Psoas muscle (tissue), 7 donors: ENCODE measurements at regions not wholly inside any gene's neighbourhood (a gene's known extent, or its start where the extent isn't known, plus 50 kb on each side); places are given as distances from the start of the nearest gene placed in this dataset.

ENCODE experiments used
- ATAC-seq, 4 donors: fragments of 200-7000 bp; cut with Tn5 transposase; one replicate each; pipeline ENCODE4 v1.9.1; 2020; ENCODE audit warnings: moderate library complexity in 3 of 4, mild to moderate bottlenecking in 2 of 4
- DNase-seq, 2 donors: peaks; one replicate each; pipeline ENCODE4 v3.0.0-alpha.2; 2020
- H3K27ac ChIP-seq: fragments of 200-600 bp; one replicate; pipeline ENCODE4 v1.8.0; 2022
- H3K27me3 ChIP-seq, 3 donors: fragments of 200-600 bp in 1 of 3; one replicate each; pipeline versions ENCODE4 v1.6.1 to v1.8.0; 2013 to 2022; ENCODE audit warnings: low read length in 2 of 3, mild to moderate bottlenecking in 2 of 3, moderate library complexity in 1 of 3; ENCODE audit not compliant: insufficient read depth in 3 of 3
- H3K36me3 ChIP-seq, 2 donors: fragments of 200-600 bp in 1 of 2; one replicate each; pipeline versions ENCODE4 v1.6.1 to v1.8.0; 2013 to 2022; ENCODE audit warnings: low read depth in 1 of 2, mild to moderate bottlenecking in 1 of 2, moderate library complexity in 1 of 2; ENCODE audit not compliant: insufficient read depth in 1 of 2
- H3K4me1 ChIP-seq: fragments of 200-600 bp; one replicate; pipeline ENCODE4 v1.8.0; 2022
- H3K4me3 ChIP-seq: fragments of 200-600 bp; one replicate; pipeline ENCODE4 v1.8.0; 2022; ENCODE audit warnings: mild to moderate bottlenecking
- H3K9me3 ChIP-seq: fragments of 200-600 bp; one replicate; pipeline ENCODE4 v1.8.0; 2022
- CTCF ChIP-seq: fragments of 200-600 bp; IDR thresholded peaks from one replicate; pipeline ENCODE4 v1.8.0; 2022; ENCODE audit warnings: antibody characterized with exemption
- WGBS, 3 donors: extraction: QIAGEN DNeasy Blood & Tissue Kit; methylation state at CpG; one replicate each; pipeline versions ENCODE4 v1.1.6 to v1.1.7; 2013; 5-methylcytosine and 5-hydroxymethylcytosine counted together
- intact Hi-C, 2 donors: fragments of 100-400 bp; cut with DNase I; formaldehyde crosslinking; loops; one replicate each; pipeline versions ENCODE4 v1.11.0 to v1.14.2; 2022
- donor health status: healthy with polysubstance abuse.
- donor health status: DM: no; HTN: no; CAD: no; lungs with moderate emphysema.
- donor health status: Bipolar disorder and iron deficiency.
- donor health status: healthy.
- donor health status: DM: yes; HTN: yes; CAD: no.
- donor health status: DM: no; HTN: no; CAD: no.
- donor health status: DM: yes; HTN: yes; CAD: no.

- H3K27me3 ChIP-seq, result no peaks in the 10 kb centered on the region
- DNase-seq (no peak), ATAC-seq (no peak)
- 78 to 86% (median 85%) methylated on average over 1 of the region's 1 CpG for WGBS, 3 donors
- no peaks in the 10 kb centered on the region for H3K36me3 ChIP-seq
- H3K4me1 ChIP-seq, result no peaks in the 10 kb centered on the region
- H3K9me3 ChIP-seq, result no peaks in the 10 kb centered on the region
- intact Hi-C loops, result no loop called here
- TF ChIP-seq CTCF, result no peak
- H3K27ac ChIP-seq, result no peak overlapping the region
- H3K4me3 ChIP-seq, result no peak overlapping the region
These were observed 451.4 kb upstream of the DAB2 start for GRCh38 chr5:39876146-39876545.

DNA sequence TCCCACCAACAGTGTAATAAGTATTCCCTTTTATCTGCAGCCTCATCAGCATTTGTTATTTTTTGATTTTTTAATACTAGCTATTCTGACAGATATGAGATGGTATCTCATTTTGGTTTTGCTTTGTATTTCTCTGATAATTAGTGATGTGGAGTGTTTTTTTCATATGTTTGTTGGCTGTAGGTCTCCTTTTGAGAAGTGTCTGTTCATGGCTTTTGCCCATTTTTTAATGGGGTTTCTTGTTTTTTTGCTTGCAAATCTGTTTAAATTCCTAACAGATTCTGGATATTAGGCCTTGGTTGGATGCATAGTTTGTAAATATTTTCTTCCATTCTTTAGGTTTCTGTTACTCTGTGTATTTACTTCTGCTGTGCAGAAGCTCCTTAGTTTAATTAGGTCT, 445.4 kb upstream of the DAB2 start:
- Histone ChIP-seq H3K36me3 (no peaks in the 10 kb centered on the region), H3K27me3 (no peaks in the 10 kb centered on the region), H3K27ac (no peak overlapping the region), H3K9me3 (no peaks in the 10 kb centered on the region), H3K4me1 (no peaks in the 10 kb centered on the region), H3K4me3 (no peak overlapping the region)
- no peak for TF ChIP-seq CTCF
- no peak for DNase-seq
- intact Hi-C loops, result no loop called here
- ATAC-seq, result no peak

DNA sequence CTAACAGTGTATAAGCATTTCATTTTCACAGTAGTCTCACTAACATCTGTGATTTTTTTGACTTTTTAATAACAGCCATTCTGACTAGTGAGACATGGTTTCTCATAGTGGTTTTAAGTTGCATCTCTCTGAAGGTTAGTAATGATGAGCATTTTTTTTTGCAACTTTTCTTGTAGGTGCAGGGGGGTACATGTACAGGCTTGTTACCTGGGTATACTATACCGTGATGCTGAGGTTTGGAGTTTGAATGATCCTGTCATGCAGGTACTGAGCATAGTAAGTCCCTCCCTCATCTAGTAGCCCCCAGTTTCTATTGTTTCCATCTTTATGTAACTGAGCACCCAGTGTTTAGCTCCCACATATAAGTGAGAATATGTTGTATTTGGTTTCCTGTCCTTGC, 444.6 kb upstream of the DAB2 start:
- Histone ChIP-seq H3K9me3 (no peaks in the 10 kb centered on the region), H3K36me3 (no peaks in the 10 kb centered on the region), H3K27ac (no peak overlapping the region), H3K4me1 (no peaks in the 10 kb centered on the region), H3K27me3 (no peaks in the 10 kb centered on the region), H3K4me3 (no peak overlapping the region)
- DNase-seq, result no peak
- intact Hi-C loops, result no loop called here
- no peak for ATAC-seq
- 70 to 89% (median 71%) methylated on average over 1 of the region's 1 CpG for WGBS, 3 donors
- no peak for TF ChIP-seq CTCF

DNA sequence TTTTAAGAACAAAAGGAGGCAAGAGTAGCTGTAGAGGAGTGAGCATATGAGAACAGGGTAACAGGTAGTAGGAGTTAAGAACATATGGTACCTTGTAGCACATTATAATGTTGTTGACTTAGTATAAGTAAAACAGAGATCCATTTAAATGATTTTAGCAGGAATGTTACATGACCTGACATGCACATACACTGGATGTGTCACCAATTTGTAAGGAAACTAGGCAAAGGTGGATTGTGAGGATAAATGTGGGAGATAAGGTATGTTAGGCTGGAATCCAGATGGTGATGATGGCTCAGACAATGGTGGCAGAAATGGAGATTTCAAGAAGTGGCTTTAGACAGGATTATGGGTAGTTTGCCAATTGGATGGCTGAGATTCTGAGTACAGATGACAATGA, 443.1 kb upstream of the DAB2 start:
- H3K27me3 ChIP-seq, result no peaks in the 10 kb centered on the region
- intact Hi-C loops, result no loop called here
- H3K4me3 ChIP-seq, result no peak overlapping the region
- no peak for ATAC-seq
- no peaks in the 10 kb centered on the region for H3K4me1 ChIP-seq
- no peak overlapping the region for H3K27ac ChIP-seq
- H3K9me3 ChIP-seq, result no peaks in the 10 kb centered on the region
- no peak for TF ChIP-seq CTCF
- no peaks in the 10 kb centered on the region for H3K36me3 ChIP-seq
- no peak for DNase-seq

DNA sequence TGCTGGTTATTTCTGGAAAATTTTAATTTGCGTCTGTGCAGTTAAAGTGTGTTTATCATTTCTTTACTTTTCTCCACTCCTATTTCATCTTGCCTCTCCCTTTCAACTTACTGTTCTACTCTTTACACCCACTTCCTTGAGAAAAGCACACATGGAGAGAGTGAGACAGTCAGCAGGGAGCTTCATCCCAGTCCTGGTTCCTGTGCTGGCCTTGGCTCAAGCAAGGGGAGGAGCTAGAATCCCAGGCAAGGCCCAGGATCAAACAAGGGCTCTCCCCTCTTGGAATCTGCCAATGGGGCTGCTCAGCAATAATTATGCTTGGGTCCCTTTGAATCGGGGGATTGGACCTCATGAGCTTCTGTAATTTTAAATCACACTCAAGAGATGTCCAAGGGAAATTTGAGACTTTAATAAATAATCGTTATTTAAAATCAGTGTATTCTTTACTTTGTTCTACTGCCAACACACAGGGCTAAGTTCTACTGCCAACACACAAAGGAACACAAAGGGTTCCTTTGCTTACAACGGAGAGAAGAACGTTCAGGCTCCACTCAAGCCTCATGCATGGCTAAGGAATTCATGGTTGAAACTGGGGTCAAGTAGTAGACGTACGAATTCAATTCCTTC, 439.3 kb upstream of the DAB2 start:
- H3K9me3 ChIP-seq, result no peaks in the 10 kb centered on the region
- TF ChIP-seq CTCF, result no peak
- H3K27me3 ChIP-seq, result no peaks in the 10 kb centered on the region
- intact Hi-C loops, result no loop called here
- DNase-seq, result no peak
- 75 to 82% (median 81%) methylated on average over 7 of the region's 7 CpGs for WGBS, 3 donors
- H3K36me3 ChIP-seq, result no peaks in the 10 kb centered on the region
- H3K4me1 ChIP-seq, result no peaks in the 10 kb centered on the region
- ATAC-seq, result no peak
- no peak overlapping the region for H3K27ac ChIP-seq
- no peak overlapping the region for H3K4me3 ChIP-seq
